Lower leg skin (tissue), 3 donors: ENCODE measurements at regions not wholly inside any gene's neighbourhood (a gene's known extent, or its start where the extent isn't known, plus 50 kb on each side); places are given as distances from the start of the nearest gene placed in this dataset.

Experiments
- CTCF ChIP-seq, 3 donors: fragments of 450-650 bp; IDR thresholded peaks; one replicate each; pipeline ENCODE4 v1.5.1; 2016; ENCODE audit warnings: antibody characterized with exemption in 3 of 3, mild to moderate bottlenecking in 3 of 3, moderate library complexity in 2 of 3
- POLR2A ChIP-seq, 2 donors: fragments of 450-650 bp; IDR thresholded peaks; one replicate each; pipeline ENCODE4 v1.6.1; 2016 to 2017; ENCODE audit warnings: antibody characterized with exemption in 2 of 2, mild to moderate bottlenecking in 1 of 2, moderate library complexity in 1 of 2

DNA sequence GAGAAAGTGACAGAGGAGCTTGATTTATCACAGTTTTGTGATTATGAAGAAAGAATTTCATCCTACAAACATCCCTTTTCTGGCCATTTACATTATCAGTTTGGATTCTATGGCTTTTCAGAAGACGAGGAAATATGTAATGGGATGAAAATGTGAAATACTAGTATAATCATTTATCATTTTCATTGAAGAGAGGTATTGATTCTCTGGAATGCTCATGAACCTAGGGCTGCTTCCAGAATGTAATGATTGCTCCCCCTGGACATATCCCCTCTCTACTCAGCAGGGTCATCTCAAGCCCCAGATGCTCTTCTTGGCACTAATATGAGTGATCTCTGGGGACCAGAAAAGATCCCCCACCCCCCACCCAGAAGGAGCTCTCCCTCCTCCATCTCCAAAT lies 106.7 kb upstream of the ZNF618 start:
- TF ChIP-seq CTCF (IDR thresholded peaks at IDR 0.05) (no peak), POLR2A (IDR thresholded peaks at IDR 0.05) (no peak)
